ENCODE measurements at regions not wholly inside any gene's neighbourhood (a gene's known extent, or its start where the extent isn't known, plus 50 kb on each side); places are given as distances from the start of the nearest gene placed in this dataset.

GRCh38 chr2:142605421-142605820, 272.0 kb upstream of the KYNU start:
- Histone ChIP-seq H3K27ac (ENCODE audit: low read depth in 2 of 2, low read length in 1 of 2) (no peak overlapping the region), H4K20me1 (ENCODE audit: insufficient read depth) (no peaks in the 10 kb centered on the region), H3K27me3 (ENCODE audit: insufficient read depth) (no peaks in the 10 kb centered on the region), H3K4me2 (no peak overlapping the region), H3K9ac (no peak overlapping the region), H3K4me1 (ENCODE audit: control insufficient read depth in 1 of 2, insufficient read depth in 2 of 2, low read depth in 1 of 2, low read length in 1 of 2) (peaks cover 0 to 2% of the 10 kb centered on the region in 2 experiments; a peak in 1 of 4 replicates), H3F3A (replicated peaks; ENCODE audit: insufficient read depth) (no peaks in the 10 kb centered on the region), H3K79me2 (ENCODE audit: insufficient read depth) (no peaks in the 10 kb centered on the region), H3K9me2 (no peaks in the 10 kb centered on the region), H2AFZ (ENCODE audit: low read depth) (no peak overlapping the region), H3K4me3 (ENCODE audit: low read depth in 2 of 2, low read length in 1 of 2) (no peak overlapping the region), H3K36me3 (replicated peaks in 1 of 2; ENCODE audit: control insufficient read depth in 1 of 2, insufficient read depth in 2 of 2, low read length in 1 of 2) (no peaks in the 10 kb centered on the region), H3K9me3 (no peaks in the 10 kb centered on the region)
- POLR2A ChIA-PET, result no interaction called here
- DNase-seq, result no peak
- TF ChIP-seq RXRA (IDR thresholded peaks at IDR 0.05; ENCODE audit: borderline replicate concordance, low read depth), result no peak
- no peak for TF ChIP-seq TAF1 (IDR thresholded peaks at IDR 0.05; ENCODE audit: borderline replicate concordance, low read depth, low read length)
- TF ChIP-seq RCOR1 (IDR thresholded peaks at IDR 0.05; ENCODE audit: low read length), result no peak
- no peak for TF ChIP-seq ELF1 (IDR thresholded peaks at IDR 0.05)
- no peak for TF ChIP-seq GATA2 (CRISPR knock-in tag; IDR thresholded peaks at IDR 0.05)
- TF ChIP-seq CHD2 (IDR thresholded peaks at IDR 0.05; ENCODE audit: low read length, partially characterized antibody), result no peak
- no peak for TF ChIP-seq YY1 (IDR thresholded peaks at IDR 0.05; ENCODE audit: low read depth)
- no peak for TF ChIP-seq RAD21 (IDR thresholded peaks at IDR 0.05; ENCODE audit: low read length)
- TF ChIP-seq REST (IDR thresholded peaks at IDR 0.05; ENCODE audit: low read depth, low read length), result no peak
- no peak for TF ChIP-seq GABPA (IDR thresholded peaks at IDR 0.05; ENCODE audit: low read depth)
- WGBS (ENCODE audit: low lambda C conversion rate), result 68% methylated on average over 4 of the region's 4 CpGs
- CTCF ChIA-PET, result interaction anchor here (0.9 to 1.0 kb wide), 4 partner anchors 9 to 474 kb away, joined by 3 to 6 read pairs (median 4); partner anchors contain the start of gene LRP1B

GRCh38 chr2:142603759-142604158, 273.7 kb upstream of the KYNU start:
- Histone ChIP-seq H3K9ac (no peak overlapping the region), H3K4me2 (no peak overlapping the region), H3K27me3 (ENCODE audit: insufficient read depth) (no peaks in the 10 kb centered on the region), H4K20me1 (ENCODE audit: insufficient read depth) (no peaks in the 10 kb centered on the region), H3K27ac (ENCODE audit: low read depth in 2 of 2, low read length in 1 of 2) (no peak overlapping the region), H3K9me2 (no peaks in the 10 kb centered on the region), H3K79me2 (ENCODE audit: insufficient read depth) (no peaks in the 10 kb centered on the region), H3K36me3 (replicated peaks in 1 of 2; ENCODE audit: control insufficient read depth in 1 of 2, insufficient read depth in 2 of 2, low read length in 1 of 2) (no peaks in the 10 kb centered on the region), H2AFZ (ENCODE audit: low read depth) (no peak overlapping the region), H3K4me3 (ENCODE audit: low read depth in 2 of 2, low read length in 1 of 2) (no peak overlapping the region), H3K4me1 (ENCODE audit: control insufficient read depth in 1 of 2, insufficient read depth in 2 of 2, low read depth in 1 of 2, low read length in 1 of 2) (peaks cover 0 to 2% of the 10 kb centered on the region in 2 experiments; a peak in 1 of 4 replicates), H3K9me3 (no peaks in the 10 kb centered on the region), H3F3A (replicated peaks; ENCODE audit: insufficient read depth) (no peaks in the 10 kb centered on the region)
- DNase-seq, result no peak
- WGBS (ENCODE audit: low lambda C conversion rate), result 36% methylated on average over 1 of the region's 1 CpG
- ChIA-PET CTCF (interaction anchor here (0.6 to 2.2 kb wide), 25 partner anchors 10 to 1739 kb away, joined by 3 to 8 read pairs (median 4); partner anchors contain the start of gene LRP1B), POLR2A (no interaction called here)
- peak; percentile 82 for TF ChIP-seq RAD21 (IDR thresholded peaks at IDR 0.05; ENCODE audit: low read length)
- TF ChIP-seq RCOR1 (IDR thresholded peaks at IDR 0.05; ENCODE audit: low read length), result no peak
- peak; percentile 27; the same call in 1 of the 2 replicates for TF ChIP-seq SMC3 (IDR thresholded peaks at IDR 0.05; ENCODE audit: low read depth, low read length)
- no peak for TF ChIP-seq FOSL2 (IDR thresholded peaks at IDR 0.05; ENCODE audit: borderline replicate concordance, low read depth)
- no peak for TF ChIP-seq MXI1 (IDR thresholded peaks at IDR 0.05; ENCODE audit: low read depth, low read length)
- TF ChIP-seq EZH2phosphoT487 (IDR thresholded peaks at IDR 0.05; ENCODE audit: borderline replicate concordance, low read depth), result no peak
- no peak for TF ChIP-seq REST (IDR thresholded peaks at IDR 0.05; ENCODE audit: low read depth, low read length)
- TF ChIP-seq CTCF (IDR thresholded peaks at IDR 0.05), result peak; percentile 63
- TF ChIP-seq NFIC (IDR thresholded peaks at IDR 0.05; ENCODE audit: borderline replicate concordance), result no peak
